ENCODE measurements at regions not wholly inside any gene's neighbourhood (a gene's known extent, or its start where the extent isn't known, plus 50 kb on each side); places are given as distances from the start of the nearest gene placed in this dataset.
"Not testable (repeated sequence)": the region's sequence is repeated elsewhere in the genome, so short reads cannot be mapped to it uniquely, and the experiment has no call there.

DNA sequence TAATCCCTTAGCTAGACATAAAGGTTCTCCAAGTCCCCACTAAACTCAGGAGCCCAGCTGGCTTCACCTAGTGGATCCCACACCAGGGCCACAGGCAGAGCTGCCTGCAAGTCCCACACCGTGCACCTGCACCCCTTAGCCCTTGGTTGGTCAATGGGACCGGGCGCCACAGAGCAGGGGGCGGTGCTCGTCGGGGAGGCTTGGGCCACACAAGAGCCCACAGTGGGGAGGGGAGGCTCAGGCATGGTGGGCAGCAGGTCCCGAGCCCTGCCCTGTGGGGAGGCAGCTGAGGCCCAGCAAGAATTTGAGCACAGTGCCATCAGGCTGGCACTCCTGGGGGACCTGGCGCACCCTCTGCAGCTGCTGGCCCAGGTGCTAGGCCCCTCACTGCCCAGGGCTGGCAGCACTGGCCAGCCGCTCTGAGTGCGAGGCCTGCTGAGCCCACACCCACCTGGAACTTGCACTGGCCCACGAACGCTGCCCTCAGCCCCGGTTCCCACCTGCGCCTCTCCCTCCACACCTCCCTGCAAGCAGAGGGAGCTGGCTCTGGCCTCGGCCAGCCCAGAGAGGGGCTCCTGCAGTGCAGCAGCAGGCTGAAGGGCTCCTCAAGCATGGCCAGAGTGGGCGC lies 101.7 kb upstream of the PGR start:
- H3K36me3 ChIP-seq (ENCODE audit: control insufficient read depth, insufficient read depth, low read length); H3K79me2 ChIP-seq (ENCODE audit: control insufficient read depth, insufficient read depth, low read length); H3K56ac ChIP-seq (ENCODE audit: low read length); H2BK120ac ChIP-seq (ENCODE audit: low read depth, low read length); H3K18ac ChIP-seq (ENCODE audit: low read length); H3K23ac ChIP-seq (ENCODE audit: low read length); H4K5ac ChIP-seq (ENCODE audit: low read length); H3K79me1 ChIP-seq (ENCODE audit: low read length); H3K9ac ChIP-seq (ENCODE audit: low read length); H3K4me1 ChIP-seq (ENCODE audit: control insufficient read depth, low read depth, low read length); H4K8ac ChIP-seq (ENCODE audit: low read depth, low read length); H3K27ac ChIP-seq (ENCODE audit: low read depth, low read length); DNase-seq; H2AK5ac ChIP-seq (ENCODE audit: low read length); H2BK5ac ChIP-seq (ENCODE audit: low read length); H2BK15ac ChIP-seq (replicated peaks; ENCODE audit: low read depth); H3K4me2 ChIP-seq (ENCODE audit: low read length); H3K4me3 ChIP-seq (ENCODE audit: low read length); H3K4ac ChIP-seq (ENCODE audit: low read depth, low read length); H3K27me3 ChIP-seq (ENCODE audit: insufficient read depth, low read length, poor library complexity): not testable (repeated sequence)
- no CpG with 5 or more reads among the region's 16 CpGs for WGBS (ENCODE audit: extremely low coverage, insufficient coverage, low lambda C conversion rate)

DNA sequence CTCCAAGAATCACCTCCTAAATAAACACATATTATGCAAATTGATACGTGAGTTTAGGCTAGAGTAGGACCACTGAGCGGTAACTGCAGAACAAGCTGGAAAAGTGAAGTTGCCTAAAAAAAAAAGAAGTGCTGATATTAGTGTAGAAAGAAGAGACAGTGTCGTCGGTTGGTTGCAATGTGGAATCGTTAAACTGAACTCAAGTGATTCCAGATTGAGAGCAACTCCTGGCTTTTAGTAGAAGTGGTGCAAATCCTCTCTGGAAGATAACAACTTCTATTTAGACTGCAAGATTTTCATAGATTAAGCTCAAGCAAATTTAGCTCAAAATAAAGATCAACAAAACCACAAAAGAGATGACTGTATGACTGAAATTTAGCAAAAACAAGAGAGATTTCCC lies 97.0 kb upstream of the PGR start:
- H3K79me1 ChIP-seq (ENCODE audit: low read length) = no peaks in the 10 kb centered on the region
- no peaks in the 10 kb centered on the region for H3K4me1 ChIP-seq (ENCODE audit: control insufficient read depth, low read depth, low read length)
- WGBS (ENCODE audit: extremely low coverage, insufficient coverage, low lambda C conversion rate) = no CpG with 5 or more reads among the region's 5 CpGs

DNA sequence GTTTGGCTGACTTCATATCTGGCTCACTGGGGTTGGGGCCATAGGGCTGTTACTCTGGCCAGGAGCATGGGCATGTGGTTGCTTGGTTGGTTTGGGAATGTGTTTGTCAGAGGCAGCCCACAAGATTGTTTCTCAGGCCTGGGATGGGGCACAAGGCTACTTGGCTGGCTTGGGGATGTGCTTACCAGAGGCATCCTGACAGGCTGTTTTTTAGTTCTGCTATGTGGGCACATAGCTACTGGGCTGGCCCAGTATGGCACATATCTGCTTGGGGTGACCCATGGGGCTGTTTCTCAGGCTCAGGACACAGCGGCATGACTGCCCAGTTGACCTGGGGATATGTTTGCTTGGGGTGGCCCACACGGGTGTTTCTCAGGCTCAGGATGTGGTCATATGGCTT lies 94.6 kb upstream of the PGR start:
- Histone ChIP-seq H3K27me3 (ENCODE audit: insufficient read depth, low read length, poor library complexity) (no peaks in the 10 kb centered on the region), H3K18ac (ENCODE audit: low read length) (no peak overlapping the region), H3K23ac (ENCODE audit: low read length) (no peak overlapping the region), H3K4me3 (ENCODE audit: low read length) (no peak overlapping the region), H2AK5ac (ENCODE audit: low read length) (no peak overlapping the region), H3K79me2 (ENCODE audit: control insufficient read depth, insufficient read depth, low read length) (no peaks in the 10 kb centered on the region), H3K9ac (ENCODE audit: low read length) (no peak overlapping the region), H3K4me2 (ENCODE audit: low read length) (no peak overlapping the region), H4K5ac (ENCODE audit: low read length) (no peak overlapping the region), H2BK120ac (ENCODE audit: low read depth, low read length) (no peak overlapping the region), H3K4ac (ENCODE audit: low read depth, low read length) (no peak overlapping the region), H2BK15ac (replicated peaks; ENCODE audit: low read depth) (no peak overlapping the region), H3K4me1 (ENCODE audit: control insufficient read depth, low read depth, low read length) (no peaks in the 10 kb centered on the region), H3K79me1 (ENCODE audit: low read length) (no peaks in the 10 kb centered on the region), H3K56ac (ENCODE audit: low read length) (no peak overlapping the region), H2BK5ac (ENCODE audit: low read length) (no peak overlapping the region), H3K27ac (ENCODE audit: low read depth, low read length) (no peak overlapping the region), H4K8ac (ENCODE audit: low read depth, low read length) (no peak overlapping the region), H3K36me3 (ENCODE audit: control insufficient read depth, insufficient read depth, low read length) (no peaks in the 10 kb centered on the region)
- no peak for DNase-seq
- no CpG with 5 or more reads among the region's 2 CpGs for WGBS (ENCODE audit: extremely low coverage, insufficient coverage, low lambda C conversion rate)

More for the DNA sequence above, 97.0 kb upstream of the PGR start:
- Histone ChIP-seq H3K27me3 (ENCODE audit: insufficient read depth, low read length, poor library complexity) (no peaks in the 10 kb centered on the region), H3K4ac (ENCODE audit: low read depth, low read length) (no peak overlapping the region), H2BK15ac (replicated peaks; ENCODE audit: low read depth) (no peak overlapping the region), H2BK5ac (ENCODE audit: low read length) (no peak overlapping the region), H4K5ac (ENCODE audit: low read length) (no peak overlapping the region), H3K4me3 (ENCODE audit: low read length) (no peak overlapping the region), H2AK5ac (ENCODE audit: low read length) (no peak overlapping the region), H4K8ac (ENCODE audit: low read depth, low read length) (no peak overlapping the region), H3K23ac (ENCODE audit: low read length) (no peak overlapping the region), H3K36me3 (ENCODE audit: control insufficient read depth, insufficient read depth, low read length) (no peaks in the 10 kb centered on the region), H3K18ac (ENCODE audit: low read length) (no peak overlapping the region), H3K56ac (ENCODE audit: low read length) (no peak overlapping the region), H3K79me2 (ENCODE audit: control insufficient read depth, insufficient read depth, low read length) (no peaks in the 10 kb centered on the region), H3K27ac (ENCODE audit: low read depth, low read length) (no peak overlapping the region), H2BK120ac (ENCODE audit: low read depth, low read length) (no peak overlapping the region), H3K9ac (ENCODE audit: low read length) (no peak overlapping the region), H3K4me2 (ENCODE audit: low read length) (no peak overlapping the region)
- no peak for DNase-seq

DNA sequence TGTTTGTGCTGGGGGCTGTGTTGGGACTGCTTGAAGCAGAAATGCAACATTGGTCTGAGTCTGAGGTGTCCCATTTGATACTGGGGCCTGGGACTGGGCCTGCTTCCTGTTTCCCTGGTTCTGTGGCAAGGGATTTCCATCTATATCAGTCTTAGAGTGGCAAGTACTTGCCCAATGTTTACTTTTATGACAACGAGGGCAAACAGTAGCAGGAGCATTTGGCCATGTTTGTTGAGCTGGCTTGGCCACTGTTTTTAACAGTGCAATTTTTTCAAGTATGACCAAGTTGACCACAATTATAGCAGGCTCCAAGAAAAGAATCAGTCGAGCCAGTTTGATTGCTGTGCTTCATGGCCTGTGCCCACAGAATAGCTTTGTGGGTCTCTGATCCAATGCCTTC lies 88.5 kb upstream of the PGR start:
- not testable (repeated sequence) for H3K36me3 ChIP-seq (ENCODE audit: control insufficient read depth, insufficient read depth, low read length); H3K4ac ChIP-seq (ENCODE audit: low read depth, low read length); H3K27ac ChIP-seq (ENCODE audit: low read depth, low read length); H3K4me3 ChIP-seq (ENCODE audit: low read length); H3K4me1 ChIP-seq (ENCODE audit: control insufficient read depth, low read depth, low read length); H3K23ac ChIP-seq (ENCODE audit: low read length); H2BK5ac ChIP-seq (ENCODE audit: low read length); H3K4me2 ChIP-seq (ENCODE audit: low read length); H3K56ac ChIP-seq (ENCODE audit: low read length); H4K5ac ChIP-seq (ENCODE audit: low read length); H3K9ac ChIP-seq (ENCODE audit: low read length); H4K8ac ChIP-seq (ENCODE audit: low read depth, low read length); H3K79me1 ChIP-seq (ENCODE audit: low read length); H3K27me3 ChIP-seq (ENCODE audit: insufficient read depth, low read length, poor library complexity); H2BK120ac ChIP-seq (ENCODE audit: low read depth, low read length); H3K18ac ChIP-seq (ENCODE audit: low read length); H2BK15ac ChIP-seq (replicated peaks; ENCODE audit: low read depth); H2AK5ac ChIP-seq (ENCODE audit: low read length); DNase-seq; H3K79me2 ChIP-seq (ENCODE audit: control insufficient read depth, insufficient read depth, low read length)
- WGBS (ENCODE audit: extremely low coverage, insufficient coverage, low lambda C conversion rate) = no CpG with 5 or more reads among the region's 2 CpGs

DNA sequence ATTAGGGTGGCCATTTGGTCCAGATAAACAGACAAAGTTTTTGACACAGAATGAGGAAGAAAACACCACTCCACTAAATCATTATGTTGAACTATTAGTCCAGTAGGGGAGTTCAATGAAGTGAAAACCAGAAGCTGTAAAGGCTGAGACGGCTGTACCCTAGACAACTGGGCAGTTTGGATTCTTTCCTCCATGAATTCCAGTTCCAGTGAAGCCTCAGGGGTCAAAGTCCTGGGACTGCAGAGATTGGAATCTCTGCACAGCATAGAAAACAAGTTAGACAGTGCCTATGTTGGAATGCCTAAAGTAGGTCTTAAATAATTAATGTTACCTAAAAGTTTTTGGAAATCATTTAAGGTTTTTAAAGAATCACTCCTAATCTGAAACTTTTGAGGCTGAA lies 86.5 kb upstream of the PGR start:
- not testable (repeated sequence) for H2AK5ac ChIP-seq (ENCODE audit: low read length); H3K79me2 ChIP-seq (ENCODE audit: control insufficient read depth, insufficient read depth, low read length); DNase-seq; H2BK120ac ChIP-seq (ENCODE audit: low read depth, low read length); H3K9ac ChIP-seq (ENCODE audit: low read length); H3K27ac ChIP-seq (ENCODE audit: low read depth, low read length); H4K5ac ChIP-seq (ENCODE audit: low read length); H3K4me3 ChIP-seq (ENCODE audit: low read length); H3K56ac ChIP-seq (ENCODE audit: low read length); H3K4me2 ChIP-seq (ENCODE audit: low read length); H3K36me3 ChIP-seq (ENCODE audit: control insufficient read depth, insufficient read depth, low read length); H2BK5ac ChIP-seq (ENCODE audit: low read length); H3K23ac ChIP-seq (ENCODE audit: low read length); H3K79me1 ChIP-seq (ENCODE audit: low read length); H3K27me3 ChIP-seq (ENCODE audit: insufficient read depth, low read length, poor library complexity); H3K4me1 ChIP-seq (ENCODE audit: control insufficient read depth, low read depth, low read length); H3K4ac ChIP-seq (ENCODE audit: low read depth, low read length); H3K18ac ChIP-seq (ENCODE audit: low read length); H4K8ac ChIP-seq (ENCODE audit: low read depth, low read length); H2BK15ac ChIP-seq (replicated peaks; ENCODE audit: low read depth)
- WGBS (ENCODE audit: extremely low coverage, insufficient coverage, low lambda C conversion rate) = no CpG with 5 or more reads among the region's 1 CpG

DNA sequence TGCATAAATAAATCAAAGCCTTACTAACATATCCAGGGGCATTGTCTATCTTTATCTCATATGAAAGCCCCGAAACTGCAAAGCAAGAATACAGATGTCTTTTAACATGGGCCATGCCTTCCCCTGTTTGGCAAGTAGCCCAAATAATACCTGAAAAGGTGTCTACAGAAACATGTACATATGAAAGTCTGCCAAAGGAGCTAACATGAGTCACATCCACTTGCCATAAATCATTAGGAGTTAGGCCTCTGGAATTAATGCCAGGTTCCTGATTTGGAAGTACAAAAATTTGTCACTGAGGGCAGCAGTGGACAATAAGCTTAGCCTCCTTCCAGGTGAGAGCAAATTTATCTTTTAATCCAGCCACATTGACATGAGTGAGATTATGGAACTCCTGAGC lies 85.5 kb upstream of the PGR start:
- no peak for DNase-seq
- Histone ChIP-seq H3K4me2 (ENCODE audit: low read length) (no peak overlapping the region), H4K5ac (ENCODE audit: low read length) (no peak overlapping the region), H3K4me3 (ENCODE audit: low read length) (no peak overlapping the region), H2BK15ac (replicated peaks; ENCODE audit: low read depth) (no peak overlapping the region), H2BK5ac (ENCODE audit: low read length) (no peak overlapping the region), H3K79me2 (ENCODE audit: control insufficient read depth, insufficient read depth, low read length) (no peaks in the 10 kb centered on the region), H3K27ac (ENCODE audit: low read depth, low read length) (no peak overlapping the region), H3K36me3 (ENCODE audit: control insufficient read depth, insufficient read depth, low read length) (no peaks in the 10 kb centered on the region), H3K27me3 (ENCODE audit: insufficient read depth, low read length, poor library complexity) (no peaks in the 10 kb centered on the region), H3K56ac (ENCODE audit: low read length) (no peak overlapping the region), H3K18ac (ENCODE audit: low read length) (no peak overlapping the region), H3K9ac (ENCODE audit: low read length) (no peak overlapping the region), H2BK120ac (ENCODE audit: low read depth, low read length) (no peak overlapping the region), H3K79me1 (ENCODE audit: low read length) (no peaks in the 10 kb centered on the region), H3K4ac (ENCODE audit: low read depth, low read length) (no peak overlapping the region), H2AK5ac (ENCODE audit: low read length) (no peak overlapping the region), H4K8ac (ENCODE audit: low read depth, low read length) (no peak overlapping the region), H3K23ac (ENCODE audit: low read length) (no peak overlapping the region), H3K4me1 (ENCODE audit: control insufficient read depth, low read depth, low read length) (no peaks in the 10 kb centered on the region)
- no CpG with 5 or more reads among the region's 1 CpG for WGBS (ENCODE audit: extremely low coverage, insufficient coverage, low lambda C conversion rate)

All from mesendoderm (in vitro differentiated cells).